ENCODE measurements at regions not wholly inside any gene's neighbourhood (a gene's known extent, or its start where the extent isn't known, plus 50 kb on each side); places are given as distances from the start of the nearest gene placed in this dataset.

GRCh38 chr4:146041139-146042004 lies 102.7 kb upstream of the ZNF827 start:
- Histone ChIP-seq H3K36me3 (no peaks in the 10 kb centered on the region), H3K27me3 (no peaks in the 10 kb centered on the region), H3K4me3 (ENCODE audit: low read depth, low read length) (no peak overlapping the region), H3K4me1 (no peaks in the 10 kb centered on the region), H3K9me3 (no peaks in the 10 kb centered on the region)
- DNase-seq, result no peak
- TF ChIP-seq CTCF (IDR thresholded peaks at IDR 0.05; ENCODE audit: low read depth, low read length), result no peak

- no peaks in the 10 kb centered on the region for H3K27me3 ChIP-seq
- no peaks in the 10 kb centered on the region for H3K4me1 ChIP-seq
- no peaks in the 10 kb centered on the region for H3K36me3 ChIP-seq
- no peaks in the 10 kb centered on the region for H3K9me3 ChIP-seq
- no peak for TF ChIP-seq CTCF (IDR thresholded peaks at IDR 0.05; ENCODE audit: low read depth, low read length)
- DNase-seq, result no peak
- H3K4me3 ChIP-seq (ENCODE audit: low read depth, low read length), result no peak overlapping the region
These were observed 102.0 kb upstream of the ZNF827 start for GRCh38 chr4:146040623-146041022.

GRCh38 chr4:146033149-146033548 lies 94.5 kb upstream of the ZNF827 start:
- no peaks in the 10 kb centered on the region for H3K4me1 ChIP-seq
- DNase-seq, result no peak

GRCh38 chr4:146032234-146032860 lies 93.7 kb upstream of the ZNF827 start:
- no peaks in the 10 kb centered on the region for H3K36me3 ChIP-seq
- DNase-seq, result no peak
- no peak for TF ChIP-seq CTCF (IDR thresholded peaks at IDR 0.05; ENCODE audit: low read depth, low read length)
- H3K27me3 ChIP-seq, result no peaks in the 10 kb centered on the region; the same call in 1 of the 2 replicates
- no peak overlapping the region for H3K4me3 ChIP-seq (ENCODE audit: low read depth, low read length)
- no peaks in the 10 kb centered on the region for H3K9me3 ChIP-seq
- H3K4me1 ChIP-seq, result no peaks in the 10 kb centered on the region

More at GRCh38 chr4:146033149-146033548, 94.5 kb upstream of the ZNF827 start:
- Histone ChIP-seq H3K9me3 (no peaks in the 10 kb centered on the region), H3K36me3 (no peaks in the 10 kb centered on the region), H3K4me3 (ENCODE audit: low read depth, low read length) (no peak overlapping the region), H3K27me3 (no peaks in the 10 kb centered on the region; the same call in 1 of the 2 replicates)
- TF ChIP-seq CTCF (IDR thresholded peaks at IDR 0.05; ENCODE audit: low read depth, low read length), result no peak

- no peak for TF ChIP-seq CTCF (IDR thresholded peaks at IDR 0.05; ENCODE audit: low read depth, low read length)
- DNase-seq, result no peak
- no peaks in the 10 kb centered on the region for H3K9me3 ChIP-seq
- no peak overlapping the region for H3K4me3 ChIP-seq (ENCODE audit: low read depth, low read length)
- H3K36me3 ChIP-seq, result no peaks in the 10 kb centered on the region
- no peaks in the 10 kb centered on the region for H3K4me1 ChIP-seq
- H3K27me3 ChIP-seq, result no peaks in the 10 kb centered on the region; the same call in none of the 2 replicates
These were observed 91.5 kb upstream of the ZNF827 start for GRCh38 chr4:146029939-146030710.

Data from BE2C (cell line).